MM.1S (cell line): ENCODE measurements at regions not wholly inside any gene's neighbourhood (a gene's known extent, or its start where the extent isn't known, plus 50 kb on each side); places are given as distances from the start of the nearest gene placed in this dataset.
"Not testable (repeated sequence)": the region's sequence is repeated elsewhere in the genome, so short reads cannot be mapped to it uniquely, and the experiment has no call there.

ENCODE experiments used
- EZH2 ChIP-seq: fragments of 300-600 bp; sonication (generic); optimal IDR thresholded peaks from 2 replicates; pipeline ENCODE3; 2017; ENCODE audit warnings: low read depth, mild to moderate bottlenecking, antibody characterized with exemption, low read length, mixed read lengths
- TF ChIP-seq, protein P1 (sequence below): fragments of 300-600 bp; sonication (generic); IDR thresholded peaks from 2 replicates; pipeline ENCODE4 v1.5.1; 2016; ENCODE audit warnings: antibody characterized with exemption, low read length, mixed read lengths

DNA sequence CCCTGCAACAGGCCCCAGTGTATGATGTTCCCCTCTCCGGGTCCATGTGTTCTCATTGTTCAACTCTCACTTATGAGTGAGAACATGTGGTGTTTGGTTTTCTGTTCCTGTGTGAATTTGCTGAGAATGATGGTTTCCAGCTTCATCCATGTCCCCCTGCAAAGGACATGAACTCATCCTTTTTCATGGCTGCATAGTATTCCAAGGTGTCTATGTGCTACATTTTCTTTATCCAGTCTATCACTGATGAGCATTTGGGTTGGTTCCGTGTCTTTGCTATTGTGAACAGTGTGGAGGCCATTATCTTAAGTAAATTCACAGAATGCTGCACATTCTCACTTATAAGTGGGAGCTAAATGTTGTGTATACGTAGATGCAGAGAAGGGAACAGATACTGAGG, 205.3 kb downstream of the SHOX start:
- not testable (repeated sequence) for TF ChIP-seq EZH2
- TF ChIP-seq, protein P1, sequence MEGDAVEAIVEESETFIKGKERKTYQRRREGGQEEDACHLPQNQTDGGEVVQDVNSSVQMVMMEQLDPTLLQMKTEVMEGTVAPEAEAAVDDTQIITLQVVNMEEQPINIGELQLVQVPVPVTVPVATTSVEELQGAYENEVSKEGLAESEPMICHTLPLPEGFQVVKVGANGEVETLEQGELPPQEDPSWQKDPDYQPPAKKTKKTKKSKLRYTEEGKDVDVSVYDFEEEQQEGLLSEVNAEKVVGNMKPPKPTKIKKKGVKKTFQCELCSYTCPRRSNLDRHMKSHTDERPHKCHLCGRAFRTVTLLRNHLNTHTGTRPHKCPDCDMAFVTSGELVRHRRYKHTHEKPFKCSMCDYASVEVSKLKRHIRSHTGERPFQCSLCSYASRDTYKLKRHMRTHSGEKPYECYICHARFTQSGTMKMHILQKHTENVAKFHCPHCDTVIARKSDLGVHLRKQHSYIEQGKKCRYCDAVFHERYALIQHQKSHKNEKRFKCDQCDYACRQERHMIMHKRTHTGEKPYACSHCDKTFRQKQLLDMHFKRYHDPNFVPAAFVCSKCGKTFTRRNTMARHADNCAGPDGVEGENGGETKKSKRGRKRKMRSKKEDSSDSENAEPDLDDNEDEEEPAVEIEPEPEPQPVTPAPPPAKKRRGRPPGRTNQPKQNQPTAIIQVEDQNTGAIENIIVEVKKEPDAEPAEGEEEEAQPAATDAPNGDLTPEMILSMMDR, result not testable (repeated sequence)
